Epithelial cell of proximal tubule (primary cell): ENCODE measurements at regions not wholly inside any gene's neighbourhood (a gene's known extent, or its start where the extent isn't known, plus 50 kb on each side); places are given as distances from the start of the nearest gene placed in this dataset.

ENCODE experiments used
- DNase-seq: peaks from one replicate; pipeline ENCODE4 v3.0.0-alpha.2; 2011; ENCODE audit warnings: low read depth
- H3K4me3 ChIP-seq: 2 replicates; pipeline ENCODE4 v1.5.1; 2011; ENCODE audit warnings: low read depth, mild to moderate bottlenecking, low read length
- CTCF ChIP-seq: conservative IDR thresholded peaks from 2 replicates; pipeline ENCODE4 v1.5.1; 2012; ENCODE audit warnings: low read depth, mild to moderate bottlenecking, low read length

GRCh38 chr16:49970797-49971431 lies 54.1 kb upstream of the CNEP1R1 start:
- DNase-seq, result no peak
- TF ChIP-seq CTCF, result no peak
- H3K4me3 ChIP-seq, result no peak overlapping the region

- DNase-seq, result no peak
- no peak for TF ChIP-seq CTCF
Observed at GRCh38 chr16:49972280-49972679, 52.7 kb upstream of the CNEP1R1 start.

GRCh38 chr16:49972961-49973360 lies 52.1 kb upstream of the CNEP1R1 start:
- TF ChIP-seq CTCF, result no peak
- DNase-seq, result no peak
- H3K4me3 ChIP-seq, result no peak overlapping the region

More at GRCh38 chr16:49972280-49972679, 52.7 kb upstream of the CNEP1R1 start:
- H3K4me3 ChIP-seq, result no peak overlapping the region
